ENCODE measurements at regions not wholly inside any gene's neighbourhood (a gene's known extent, or its start where the extent isn't known, plus 50 kb on each side); places are given as distances from the start of the nearest gene placed in this dataset.

- TF ChIP-seq, protein P1, sequence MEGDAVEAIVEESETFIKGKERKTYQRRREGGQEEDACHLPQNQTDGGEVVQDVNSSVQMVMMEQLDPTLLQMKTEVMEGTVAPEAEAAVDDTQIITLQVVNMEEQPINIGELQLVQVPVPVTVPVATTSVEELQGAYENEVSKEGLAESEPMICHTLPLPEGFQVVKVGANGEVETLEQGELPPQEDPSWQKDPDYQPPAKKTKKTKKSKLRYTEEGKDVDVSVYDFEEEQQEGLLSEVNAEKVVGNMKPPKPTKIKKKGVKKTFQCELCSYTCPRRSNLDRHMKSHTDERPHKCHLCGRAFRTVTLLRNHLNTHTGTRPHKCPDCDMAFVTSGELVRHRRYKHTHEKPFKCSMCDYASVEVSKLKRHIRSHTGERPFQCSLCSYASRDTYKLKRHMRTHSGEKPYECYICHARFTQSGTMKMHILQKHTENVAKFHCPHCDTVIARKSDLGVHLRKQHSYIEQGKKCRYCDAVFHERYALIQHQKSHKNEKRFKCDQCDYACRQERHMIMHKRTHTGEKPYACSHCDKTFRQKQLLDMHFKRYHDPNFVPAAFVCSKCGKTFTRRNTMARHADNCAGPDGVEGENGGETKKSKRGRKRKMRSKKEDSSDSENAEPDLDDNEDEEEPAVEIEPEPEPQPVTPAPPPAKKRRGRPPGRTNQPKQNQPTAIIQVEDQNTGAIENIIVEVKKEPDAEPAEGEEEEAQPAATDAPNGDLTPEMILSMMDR (IDR thresholded peaks at IDR 0.05): no peak
- Histone ChIP-seq H3K9ac (no peak overlapping the region), H3K4me2 (ENCODE audit: low read length) (no peak overlapping the region), H3K9me3 (ENCODE audit: control insufficient read depth, low read length) (no peaks in the 10 kb centered on the region), H3K4me1 (no peaks in the 10 kb centered on the region), H3K27ac (no peak overlapping the region), H3K79me2 (no peaks in the 10 kb centered on the region), H3K36me3 (ENCODE audit: control insufficient read depth, insufficient read depth, low read length) (no peaks in the 10 kb centered on the region), H2AFZ (no peak overlapping the region), H3K27me3 (ENCODE audit: control insufficient read depth, insufficient read depth, low read length) (no peaks in the 10 kb centered on the region), H3K4me3 (ENCODE audit: low read depth, low read length) (no peak overlapping the region)
These were observed 289.2 kb upstream of the PTGER4 start for GRCh38 chr5:40390281-40391149.

GRCh38 chr5:40389591-40389990 lies 290.1 kb upstream of the PTGER4 start:
- no peaks in the 10 kb centered on the region for H3K9me3 ChIP-seq (ENCODE audit: control insufficient read depth, low read length)
- no peak overlapping the region for H3K27ac ChIP-seq
- H3K4me1 ChIP-seq: no peaks in the 10 kb centered on the region
- TF ChIP-seq, protein P1 (IDR thresholded peaks at IDR 0.05): no peak
- H3K4me2 ChIP-seq (ENCODE audit: low read length): no peak overlapping the region
- H3K36me3 ChIP-seq (ENCODE audit: control insufficient read depth, insufficient read depth, low read length): no peaks in the 10 kb centered on the region
- no peaks in the 10 kb centered on the region for H3K79me2 ChIP-seq
- no peak overlapping the region for H2AFZ ChIP-seq
- H3K27me3 ChIP-seq (ENCODE audit: control insufficient read depth, insufficient read depth, low read length): no peaks in the 10 kb centered on the region
- H3K4me3 ChIP-seq (ENCODE audit: low read depth, low read length): no peak overlapping the region
- no peak overlapping the region for H3K9ac ChIP-seq

GRCh38 chr5:40386289-40386688 lies 293.4 kb upstream of the PTGER4 start:
- no peak overlapping the region for H2AFZ ChIP-seq
- H3K4me2 ChIP-seq (ENCODE audit: low read length): no peak overlapping the region
- H3K4me3 ChIP-seq (ENCODE audit: low read depth, low read length): no peak overlapping the region
- TF ChIP-seq, protein P1 (IDR thresholded peaks at IDR 0.05): no peak
- no peaks in the 10 kb centered on the region for H3K9me3 ChIP-seq (ENCODE audit: control insufficient read depth, low read length)
- no peaks in the 10 kb centered on the region for H3K79me2 ChIP-seq
- H3K27ac ChIP-seq: no peak overlapping the region
- H3K27me3 ChIP-seq (ENCODE audit: control insufficient read depth, insufficient read depth, low read length): no peaks in the 10 kb centered on the region
- no peak overlapping the region for H3K9ac ChIP-seq
- H3K36me3 ChIP-seq (ENCODE audit: control insufficient read depth, insufficient read depth, low read length): no peaks in the 10 kb centered on the region
- H3K4me1 ChIP-seq: no peaks in the 10 kb centered on the region

GRCh38 chr5:40385544-40385943 lies 294.2 kb upstream of the PTGER4 start:
- no peak overlapping the region for H3K27ac ChIP-seq
- H3K9me3 ChIP-seq (ENCODE audit: control insufficient read depth, low read length): no peaks in the 10 kb centered on the region
- H3K4me2 ChIP-seq (ENCODE audit: low read length): no peak overlapping the region
- H3K27me3 ChIP-seq (ENCODE audit: control insufficient read depth, insufficient read depth, low read length): no peaks in the 10 kb centered on the region
- no peaks in the 10 kb centered on the region for H3K36me3 ChIP-seq (ENCODE audit: control insufficient read depth, insufficient read depth, low read length)
- H3K79me2 ChIP-seq: no peaks in the 10 kb centered on the region
- H3K4me3 ChIP-seq (ENCODE audit: low read depth, low read length): no peak overlapping the region
- no peak overlapping the region for H2AFZ ChIP-seq
- H3K4me1 ChIP-seq: no peaks in the 10 kb centered on the region
- TF ChIP-seq, protein P1 (IDR thresholded peaks at IDR 0.05): no peak
- no peak overlapping the region for H3K9ac ChIP-seq
